Common myeloid progenitor, CD34-positive (primary cell): ENCODE measurements at regions not wholly inside any gene's neighbourhood (a gene's known extent, or its start where the extent isn't known, plus 50 kb on each side); places are given as distances from the start of the nearest gene placed in this dataset.

Source experiments
- CTCF ChIA-PET: fragments of 350-600 bp; sonication (Branson Sonifier 250); formaldehyde crosslinking; loops from one replicate; lab custom pipeline; 2021; ENCODE audit warnings: antibody characterized with exemption; lab: Charles Lee
- POLR2A ChIA-PET: fragments of 350-600 bp; sonication (Branson Sonifier 250); formaldehyde crosslinking; loops from one replicate; lab custom pipeline; 2021; ENCODE audit warnings: antibody characterized with exemption; lab: Charles Lee
- DNase-seq, 3 donors: peaks; one replicate each; pipeline versions ENCODE4 v3.0.0 to v3.0.0-alpha.2; 2013
- H3K27ac ChIP-seq, 2 experiments: 1 replicate in 1 of 2; 2 replicates in 1 of 2; pipeline ENCODE4 v1.7.0; 2013; ENCODE audit warnings: inconsistent platforms in 2 of 2, low read length in 2 of 2, mild to moderate bottlenecking in 2 of 2, low read depth in 1 of 2, moderate library complexity in 1 of 2; ENCODE audit not compliant: severe bottlenecking in 2 of 2, insufficient read depth in 1 of 2, poor library complexity in 1 of 2
- H3K27me3 ChIP-seq, 5 experiments: replicated peaks in 2 of 5; 1 replicate in 3 of 5; 2 replicates in 2 of 5; pipeline versions ENCODE4 v1.6.1 to v1.7.0; 2013; ENCODE audit warnings: low read length in 4 of 5, mild to moderate bottlenecking in 2 of 5, moderate library complexity in 2 of 5, inconsistent platforms in 1 of 5; ENCODE audit not compliant: insufficient read depth in 5 of 5, control insufficient read depth in 4 of 5
- H3K36me3 ChIP-seq, 4 experiments: 1 replicate in 2 of 4; 2 replicates in 2 of 4; pipeline versions ENCODE4 v1.6.1 to v1.7.0; 2013; ENCODE audit warnings: low read length in 3 of 4, control low read depth in 1 of 4, mild to moderate bottlenecking in 1 of 4; ENCODE audit not compliant: control insufficient read depth in 4 of 4, insufficient read depth in 4 of 4
- H3K4me1 ChIP-seq, 4 experiments: 1 replicate in 3 of 4; 2 replicates in 1 of 4; pipeline versions ENCODE4 v1.6.1 to v1.7.1; 2013; ENCODE audit warnings: low read length in 3 of 4, mild to moderate bottlenecking in 3 of 4, control low read depth in 1 of 4, inconsistent platforms in 1 of 4, moderate library complexity in 1 of 4; ENCODE audit not compliant: control insufficient read depth in 4 of 4, insufficient read depth in 4 of 4; ENCODE audit errors: control extremely low read depth in 1 of 4
- H3K4me3 ChIP-seq, 7 experiments: 1 replicate in 4 of 7; 2 replicates in 3 of 7; pipeline versions ENCODE4 v1.5.1 to v1.7.0; 2013; ENCODE audit warnings: mild to moderate bottlenecking in 7 of 7, low read length in 6 of 7, moderate library complexity in 6 of 7, inconsistent platforms in 2 of 7, low read depth in 2 of 7, control low read depth in 1 of 7; ENCODE audit not compliant: insufficient read depth in 4 of 7, control insufficient read depth in 1 of 7; ENCODE audit errors: extremely low read depth in 1 of 7
- H3K9me3 ChIP-seq, 5 experiments: 1 replicate in 4 of 5; 2 replicates in 1 of 5; pipeline versions ENCODE4 v1.6.1 to v1.7.1; 2013; ENCODE audit warnings: low read length in 4 of 5, mild to moderate bottlenecking in 2 of 5, inconsistent platforms in 1 of 5, low read depth in 1 of 5, moderate library complexity in 1 of 5; ENCODE audit not compliant: control insufficient read depth in 4 of 5, insufficient read depth in 2 of 5; ENCODE audit errors: control extremely low read depth in 1 of 5
- WGBS: methylation state at CpG from one replicate; pipeline ENCODE4 v1.1.5; 2013; ENCODE audit not compliant: insufficient coverage; 5-methylcytosine and 5-hydroxymethylcytosine counted together

GRCh38 chrX:96311366-96311765, 373.3 kb upstream of the DIAPH2 start:
- Histone ChIP-seq H3K4me1 (no peaks in the 10 kb centered on the region), H3K36me3 (no peaks in the 10 kb centered on the region), H3K27ac (no peak overlapping the region), H3K9me3 (peaks cover 0 to 2% (median 0%) of the 10 kb centered on the region in 5 experiments), H3K4me3 (no peak overlapping the region), H3K27me3 (no peaks in the 10 kb centered on the region)
- DNase-seq: no peak
- POLR2A ChIA-PET: no interaction called here
- 60% methylated on average over 1 of the region's 1 CpG for WGBS
- CTCF ChIA-PET: no interaction called here

GRCh38 chrX:96314985-96315384, 369.7 kb upstream of the DIAPH2 start:
- Histone ChIP-seq H3K9me3 (no peaks in the 10 kb centered on the region), H3K27ac (no peak overlapping the region), H3K36me3 (no peaks in the 10 kb centered on the region), H3K27me3 (no peaks in the 10 kb centered on the region), H3K4me1 (no peaks in the 10 kb centered on the region), H3K4me3 (no peak overlapping the region)
- ChIA-PET POLR2A (no interaction called here), CTCF (no interaction called here)
- 83% methylated on average over 1 of the region's 2 CpGs for WGBS
- no peak for DNase-seq

GRCh38 chrX:96361844-96362243, 322.8 kb upstream of the DIAPH2 start:
- Histone ChIP-seq H3K4me3 (no peak overlapping the region), H3K4me1 (no peaks in the 10 kb centered on the region), H3K9me3 (no peaks in the 10 kb centered on the region), H3K36me3 (no peaks in the 10 kb centered on the region), H3K27me3 (no peaks in the 10 kb centered on the region), H3K27ac (no peak overlapping the region)
- WGBS: 71% methylated on average over 2 of the region's 3 CpGs
- POLR2A ChIA-PET: no interaction called here
- DNase-seq: no peak
- CTCF ChIA-PET: no interaction called here

- H3K27me3 ChIP-seq: no peaks in the 10 kb centered on the region
- peaks cover 0 to 5% (median 4%) of the 10 kb centered on the region in 4 experiments for H3K4me1 ChIP-seq
- H3K27ac ChIP-seq: no peak overlapping the region
- no peaks in the 10 kb centered on the region for H3K9me3 ChIP-seq
- DNase-seq: peak; percentile 44 to 76 (median 70)
- no peaks in the 10 kb centered on the region for H3K36me3 ChIP-seq
- peak overlapping the region in 6 of 7 experiments; percentile 31 to 69 (median 40) for H3K4me3 ChIP-seq
- ChIA-PET POLR2A (no interaction called here), CTCF (interaction anchor here (0.6 to 1.4 kb wide), 3 partner anchors 19 to 453 kb away, joined by 3 read pairs; no protein-coding TSS in a partner anchor)
- WGBS: 29% methylated on average over 3 of the region's 7 CpGs
These were observed 312.2 kb upstream of the DIAPH2 start for GRCh38 chrX:96372313-96373046.

GRCh38 chrX:96373047-96373355, 311.6 kb upstream of the DIAPH2 start:
- Histone ChIP-seq H3K36me3 (no peaks in the 10 kb centered on the region), H3K4me3 (peak overlapping the region in 1 of 7 experiments; percentile 69), H3K27me3 (no peaks in the 10 kb centered on the region), H3K27ac (no peak overlapping the region), H3K9me3 (no peaks in the 10 kb centered on the region), H3K4me1 (peaks cover 0 to 5% (median 4%) of the 10 kb centered on the region in 4 experiments)
- ChIA-PET POLR2A (no interaction called here), CTCF (interaction anchor here (0.6 to 1.4 kb wide), 3 partner anchors 18 to 452 kb away, joined by 3 read pairs; no protein-coding TSS in a partner anchor)
- WGBS: 36% methylated on average over 2 of the region's 4 CpGs
- DNase-seq: no peak

- H3K27ac ChIP-seq: no peak overlapping the region
- peaks cover 0 to 5% (median 4%) of the 10 kb centered on the region in 4 experiments for H3K4me1 ChIP-seq
- WGBS: 100% methylated on average over 1 of the region's 2 CpGs
- no peak for DNase-seq
- H3K9me3 ChIP-seq: no peaks in the 10 kb centered on the region
- no peaks in the 10 kb centered on the region for H3K36me3 ChIP-seq
- no peaks in the 10 kb centered on the region for H3K27me3 ChIP-seq
- no peak overlapping the region for H3K4me3 ChIP-seq
- CTCF ChIA-PET: interaction anchor here (0.6 kb wide), 1 partner anchor 82 kb away, joined by 3 read pairs; no protein-coding TSS in a partner anchor
- POLR2A ChIA-PET: no interaction called here
These were observed 308.4 kb upstream of the DIAPH2 start for GRCh38 chrX:96376266-96376665.

GRCh38 chrX:96379951-96380350, 304.7 kb upstream of the DIAPH2 start:
- Histone ChIP-seq H3K36me3 (no peaks in the 10 kb centered on the region), H3K27ac (no peak overlapping the region), H3K4me1 (no peaks in the 10 kb centered on the region), H3K9me3 (no peaks in the 10 kb centered on the region), H3K4me3 (no peak overlapping the region), H3K27me3 (no peaks in the 10 kb centered on the region)
- ChIA-PET CTCF (interaction anchor here (0.6 kb wide), 1 partner anchor 342 kb away, joined by 4 read pairs; no protein-coding TSS in a partner anchor), POLR2A (no interaction called here)
- no CpG with 5 or more reads among the region's 1 CpG for WGBS
- DNase-seq: no peak
